ACHN (cell line): ENCODE measurements at regions not wholly inside any gene's neighbourhood (a gene's known extent, or its start where the extent isn't known, plus 50 kb on each side); places are given as distances from the start of the nearest gene placed in this dataset.

Source experiments
- DNase-seq: peaks from one replicate; pipeline ENCODE4 v3.0.0-alpha.2; 2015
- in situ Hi-C: cut with HindIII; loops from 2 replicates; pipeline ENCODE4 v1.10.0; 2017; ENCODE audit warnings: low sequenced_read_pairs, low pct_ligation_motif_present, low pct_unique_long_range_greater_than_20kb

GRCh38 chr16:65944361-65944760 lies 422.1 kb upstream of the CDH5 start:
- in situ Hi-C loops: no loop called here
- DNase-seq: no peak

- no peak for DNase-seq
- in situ Hi-C loops: no loop called here
These were observed 425.8 kb upstream of the CDH5 start for GRCh38 chr16:65940711-65941110.

- in situ Hi-C loops: no loop called here
- DNase-seq: no peak
These were observed 428.4 kb upstream of the CDH5 start for GRCh38 chr16:65938083-65938482.

- DNase-seq: no peak
- in situ Hi-C loops: no loop called here
These were observed 429.0 kb upstream of the CDH5 start for GRCh38 chr16:65937455-65937854.

GRCh38 chr16:65936096-65936495 lies 430.4 kb upstream of the CDH5 start:
- DNase-seq: no peak
- in situ Hi-C loops: no loop called here

- DNase-seq: no peak
- in situ Hi-C loops: no loop called here
These were observed 432.0 kb upstream of the CDH5 start for GRCh38 chr16:65934443-65934842.

GRCh38 chr16:65933703-65934102 lies 432.8 kb upstream of the CDH5 start:
- in situ Hi-C loops: no loop called here
- DNase-seq: no peak

GRCh38 chr16:65932350-65933072 lies 434.0 kb upstream of the CDH5 start:
- in situ Hi-C loops: no loop called here

GRCh38 chr16:65922923-65923322 lies 443.6 kb upstream of the CDH5 start:
- DNase-seq: no peak
- in situ Hi-C loops: no loop called here

More at GRCh38 chr16:65932350-65933072, 434.0 kb upstream of the CDH5 start:
- DNase-seq: no peak

- in situ Hi-C loops: no loop called here
- no peak for DNase-seq
These were observed 446.5 kb upstream of the CDH5 start for GRCh38 chr16:65919986-65920376.

- DNase-seq: no peak
- in situ Hi-C loops: no loop called here
These were observed 447.1 kb upstream of the CDH5 start for GRCh38 chr16:65919145-65919985.

GRCh38 chr16:65917466-65917865 lies 449.0 kb upstream of the CDH5 start:
- DNase-seq: no peak
- in situ Hi-C loops: no loop called here

GRCh38 chr16:65916995-65917394 lies 449.5 kb upstream of the CDH5 start:
- in situ Hi-C loops: no loop called here
- DNase-seq: no peak

- DNase-seq: no peak
- in situ Hi-C loops: no loop called here
These were observed 456.2 kb upstream of the CDH5 start for GRCh38 chr16:65910291-65910690.

- no peak for DNase-seq
- in situ Hi-C loops: no loop called here
These were observed 457.0 kb upstream of the CDH5 start for GRCh38 chr16:65909310-65910050.

GRCh38 chr16:65908568-65908967 lies 457.9 kb upstream of the CDH5 start:
- DNase-seq: no peak

GRCh38 chr16:65905331-65905730 lies 461.2 kb upstream of the CDH5 start:
- no peak for DNase-seq
- in situ Hi-C loops: no loop called here

More at GRCh38 chr16:65908568-65908967, 457.9 kb upstream of the CDH5 start:
- in situ Hi-C loops: no loop called here

GRCh38 chr16:65896448-65897153 lies 469.9 kb upstream of the CDH5 start:
- DNase-seq: no peak
- in situ Hi-C loops: no loop called here

GRCh38 chr16:65895906-65896305 lies 470.6 kb upstream of the CDH5 start:
- in situ Hi-C loops: no loop called here
- no peak for DNase-seq
